GM12874 (cell line): ENCODE measurements at regions not wholly inside any gene's neighbourhood (a gene's known extent, or its start where the extent isn't known, plus 50 kb on each side); places are given as distances from the start of the nearest gene placed in this dataset.

Experiments
- CTCF ChIP-seq: IDR thresholded peaks from 2 replicates; pipeline ENCODE4 v1.5.1; 2011; ENCODE audit warnings: low read depth, mild to moderate bottlenecking, control low read depth, low read length, moderate library complexity; ENCODE audit not compliant: insufficient read depth

GRCh38 chr7:66296-66695 is 126.1 kb upstream of the FAM20C start:
- TF ChIP-seq CTCF = no peak

- TF ChIP-seq CTCF = no peak
Measured at GRCh38 chr7:66741-67140, 125.6 kb upstream of the FAM20C start.

GRCh38 chr7:67661-68395 is 124.5 kb upstream of the FAM20C start:
- no peak for TF ChIP-seq CTCF

- TF ChIP-seq CTCF = 0 out of 2 replicates have a peak, but pooled peaks have one; percentile 19
Measured at GRCh38 chr7:68629-69028, 123.7 kb upstream of the FAM20C start.

GRCh38 chr7:80259-81067 is 111.9 kb upstream of the FAM20C start:
- TF ChIP-seq CTCF = no peak

GRCh38 chr7:81068-81925 is 111.1 kb upstream of the FAM20C start:
- no peak for TF ChIP-seq CTCF
